GM18499 (cell line): ENCODE measurements at regions not wholly inside any gene's neighbourhood (a gene's known extent, or its start where the extent isn't known, plus 50 kb on each side); places are given as distances from the start of the nearest gene placed in this dataset.

Source experiments
- ATAC-seq: cut with Tn5 transposase; IDR thresholded peaks from one replicate; pipeline ENCODE4 v1.9.1; 2021; ENCODE audit warnings: moderate number of reproducible peaks; ENCODE audit not compliant: insufficient read depth, unreplicated experiment

DNA sequence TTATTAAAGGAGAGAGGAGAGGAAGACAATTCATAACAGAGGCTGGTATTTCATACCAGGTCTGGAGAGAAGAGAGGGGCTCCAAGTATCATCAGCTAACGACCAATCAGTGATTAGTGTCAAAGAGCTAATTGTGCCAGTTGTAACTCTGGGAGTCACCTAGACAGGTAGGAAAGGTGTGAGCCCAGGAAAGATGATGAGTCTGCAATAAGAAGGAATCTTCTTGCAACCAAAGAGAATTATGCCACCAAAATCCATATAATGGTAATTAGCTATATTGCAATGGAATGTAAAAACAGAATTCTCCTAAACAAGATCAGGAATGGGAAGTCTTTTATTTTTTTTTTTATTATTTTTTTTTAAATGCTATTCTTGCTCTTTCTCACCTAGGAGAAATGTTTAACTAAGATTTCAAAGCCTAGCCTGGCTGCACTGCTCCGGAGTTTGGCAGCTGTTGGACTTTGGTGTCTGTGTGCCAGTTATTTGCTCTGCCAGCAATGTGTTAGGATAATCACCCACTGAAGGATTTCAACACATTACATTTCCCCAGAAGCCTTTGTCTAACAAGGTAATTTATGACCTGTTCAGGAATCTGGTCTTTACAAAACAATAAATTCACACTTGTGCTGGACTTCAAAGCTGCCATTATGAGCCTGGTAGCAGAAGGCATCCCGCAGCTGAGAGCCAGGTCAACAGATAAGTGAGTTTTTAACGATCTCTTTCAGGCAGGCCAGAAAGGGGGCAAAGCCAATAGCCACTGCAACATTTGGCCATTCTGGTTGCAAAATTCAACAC lies 89.4 kb downstream of the FOXB1 start:
- ATAC-seq = no peak

DNA sequence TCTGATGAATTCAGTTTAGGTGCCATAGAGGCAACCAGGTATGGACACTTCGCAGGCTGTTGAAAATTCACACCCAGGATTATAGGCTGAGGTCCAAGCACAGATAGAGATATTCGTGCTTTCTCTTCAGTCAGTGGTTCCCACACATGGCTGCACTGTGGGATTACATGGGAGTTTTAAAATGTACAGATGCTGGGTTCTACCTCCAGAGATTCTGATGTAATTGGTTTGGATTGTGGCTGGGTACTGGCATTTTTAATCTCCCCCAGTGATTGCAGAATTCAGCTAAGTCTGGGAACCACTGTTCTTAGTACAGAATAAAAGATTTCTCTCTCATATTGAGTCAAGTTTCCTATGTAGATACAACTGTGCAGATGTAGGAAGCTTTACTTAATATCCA lies 91.6 kb downstream of the FOXB1 start:
- ATAC-seq = no peak

DNA sequence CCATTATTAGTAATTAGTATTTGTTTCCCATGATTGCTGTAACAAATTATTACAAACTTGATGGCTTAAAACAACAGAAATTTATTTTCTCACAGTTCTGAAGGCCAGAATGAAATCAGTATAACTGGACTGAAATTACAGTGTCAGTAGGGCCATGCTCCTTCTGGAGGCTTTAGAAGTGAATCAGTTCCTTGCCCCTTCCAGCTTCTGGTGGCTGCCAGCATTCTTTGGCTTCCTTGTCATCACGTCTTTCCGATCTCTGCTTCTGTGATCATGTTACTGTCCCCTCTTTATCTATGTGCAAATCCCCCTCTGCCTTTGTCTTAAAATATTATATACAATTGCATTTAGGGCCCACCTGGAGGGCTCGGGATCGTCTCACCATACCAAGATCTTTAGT lies 92.0 kb downstream of the FOXB1 start:
- ATAC-seq = no peak

DNA sequence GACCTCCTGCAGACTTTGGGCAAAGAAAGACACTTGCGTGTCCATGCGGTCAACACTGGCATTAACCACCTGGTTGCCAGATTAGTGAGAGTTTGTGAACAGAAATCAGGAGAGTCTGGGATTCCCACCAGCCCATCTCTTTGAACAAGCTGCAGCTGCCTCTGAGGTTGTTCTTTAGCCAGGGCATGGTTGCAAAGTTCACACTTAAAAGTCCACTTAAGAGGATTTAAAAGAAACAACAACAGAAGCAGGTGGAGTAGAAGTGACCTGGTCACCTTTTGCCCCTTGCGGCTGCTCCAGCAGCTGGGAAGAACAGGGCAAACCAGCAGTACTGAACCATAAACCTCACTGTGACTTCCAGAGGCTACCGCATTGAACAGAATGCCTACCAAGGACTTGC lies 97.3 kb downstream of the FOXB1 start:
- ATAC-seq = no peak

DNA sequence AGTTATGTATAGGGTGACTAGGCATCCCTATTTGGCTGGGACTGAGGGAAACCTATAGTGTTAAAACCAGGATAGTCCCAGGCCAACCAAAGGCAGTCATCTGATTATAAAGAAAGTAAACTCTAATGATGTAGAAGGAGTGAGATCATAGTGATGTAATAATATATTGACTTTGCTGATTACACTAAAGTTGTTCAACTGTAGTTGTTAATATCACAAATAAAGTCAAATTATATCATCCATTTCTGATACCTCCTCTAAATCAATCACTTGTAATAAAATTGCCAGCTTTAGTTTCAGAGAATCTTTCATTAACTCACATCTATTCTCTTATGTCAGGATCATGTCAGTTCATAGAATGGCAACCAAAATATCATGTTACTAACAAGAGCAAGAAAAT lies 98.6 kb downstream of the FOXB1 start:
- no peak for ATAC-seq

DNA sequence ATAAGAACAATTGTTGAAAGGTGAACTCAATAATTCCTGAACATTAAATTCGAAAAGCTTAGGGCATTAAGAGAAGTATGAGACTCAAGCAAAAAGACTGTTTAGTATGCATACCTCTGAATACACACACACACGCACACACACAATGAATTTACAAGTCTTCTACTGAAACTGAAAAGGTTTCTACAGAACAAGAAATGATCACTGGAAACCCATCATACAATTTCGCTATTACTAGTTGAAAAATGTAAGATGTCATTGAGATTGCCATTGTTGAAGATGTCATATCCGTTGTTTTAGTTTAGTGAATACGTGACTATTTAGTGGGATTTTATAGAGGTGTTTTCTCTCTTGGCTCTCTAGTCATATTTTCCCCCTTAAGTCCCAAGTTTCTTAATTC lies 106.8 kb downstream of the FOXB1 start:
- ATAC-seq = no peak

DNA sequence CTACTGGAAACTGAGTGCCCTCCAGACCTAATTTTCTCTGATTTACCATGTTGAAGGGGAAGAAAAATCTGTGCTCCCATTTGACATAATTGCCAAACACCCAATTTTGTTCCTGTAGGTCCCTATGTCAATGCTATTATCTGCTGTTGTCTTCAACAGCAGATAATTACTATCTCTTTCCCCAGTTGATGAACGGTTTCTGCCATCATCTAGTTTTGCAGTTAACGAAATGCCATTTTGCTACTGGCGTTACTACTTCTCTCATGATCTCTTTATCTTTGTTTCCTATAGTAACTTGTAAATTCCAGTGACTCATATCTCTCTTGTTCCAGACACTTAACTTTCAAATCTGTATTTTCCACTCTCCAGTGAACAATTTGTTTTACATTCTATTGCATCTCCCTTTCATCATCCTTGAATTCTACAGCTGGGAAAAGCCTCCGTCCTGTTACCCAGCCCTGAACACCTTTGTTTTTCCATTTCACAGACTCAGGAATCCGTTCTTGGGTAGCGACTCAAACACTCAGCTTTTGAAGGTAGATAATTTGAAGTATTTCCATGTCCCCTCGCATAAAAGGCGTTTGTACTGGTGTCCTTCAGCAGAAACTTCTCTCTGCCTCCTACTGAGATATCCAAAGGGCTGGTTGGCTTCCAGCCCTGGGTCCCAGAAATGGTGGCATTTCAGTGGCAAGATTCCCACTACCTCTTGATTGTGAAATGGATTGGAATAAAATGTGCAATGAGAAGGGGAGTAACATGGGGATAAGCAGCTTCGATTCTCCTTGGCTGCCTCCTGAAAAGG lies 111.7 kb downstream of the FOXB1 start:
- no peak for ATAC-seq

DNA sequence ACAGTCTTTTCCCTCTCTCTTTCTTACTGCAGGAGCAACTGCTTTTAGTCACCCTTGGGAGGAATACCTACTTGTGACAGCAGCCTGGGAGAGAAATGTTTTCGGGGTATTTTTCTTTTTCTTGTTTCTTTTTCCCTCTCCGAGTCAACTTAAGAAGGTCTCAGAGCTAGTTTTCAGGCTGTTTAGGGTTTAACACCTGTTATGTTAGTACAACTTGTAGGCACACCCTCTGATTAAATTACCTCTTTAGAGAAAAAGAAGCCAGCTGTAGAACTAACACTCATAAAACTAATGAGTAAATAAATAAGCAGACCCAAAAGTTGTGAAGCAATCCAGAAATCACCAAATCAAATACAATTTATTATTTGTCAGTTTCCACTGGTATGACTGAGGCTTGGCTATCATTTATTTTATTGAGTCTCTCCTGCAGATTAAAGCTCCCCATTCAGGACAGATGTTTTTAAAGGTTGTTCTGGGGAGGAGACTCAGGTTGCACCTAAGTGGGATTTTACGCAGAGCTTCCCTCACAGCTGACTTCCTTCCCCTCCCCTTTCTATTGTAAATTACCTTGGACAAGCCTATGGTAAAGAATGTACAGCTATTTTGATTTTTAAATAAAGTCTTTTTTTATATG lies 112.5 kb downstream of the FOXB1 start:
- ATAC-seq = no peak

DNA sequence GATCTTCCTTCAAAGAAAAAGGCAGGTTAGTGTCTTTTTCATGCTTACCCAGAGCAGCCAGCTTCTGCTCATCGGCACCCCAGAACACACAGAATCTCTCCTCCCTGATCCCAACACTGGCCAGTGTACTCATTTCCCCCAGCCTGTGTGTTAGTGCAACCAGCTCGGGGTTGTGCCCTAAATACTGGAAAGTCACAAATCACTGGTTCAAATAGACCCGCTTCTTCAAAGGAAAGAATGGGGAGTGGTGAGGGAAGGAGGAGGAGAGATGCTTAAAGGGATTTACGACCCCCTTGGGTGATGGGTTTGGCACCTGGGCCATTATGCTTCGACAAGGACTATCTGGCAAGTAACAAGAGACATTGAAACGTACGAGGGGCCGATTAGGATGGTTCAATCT lies 114.0 kb downstream of the FOXB1 start:
- ATAC-seq = no peak

DNA sequence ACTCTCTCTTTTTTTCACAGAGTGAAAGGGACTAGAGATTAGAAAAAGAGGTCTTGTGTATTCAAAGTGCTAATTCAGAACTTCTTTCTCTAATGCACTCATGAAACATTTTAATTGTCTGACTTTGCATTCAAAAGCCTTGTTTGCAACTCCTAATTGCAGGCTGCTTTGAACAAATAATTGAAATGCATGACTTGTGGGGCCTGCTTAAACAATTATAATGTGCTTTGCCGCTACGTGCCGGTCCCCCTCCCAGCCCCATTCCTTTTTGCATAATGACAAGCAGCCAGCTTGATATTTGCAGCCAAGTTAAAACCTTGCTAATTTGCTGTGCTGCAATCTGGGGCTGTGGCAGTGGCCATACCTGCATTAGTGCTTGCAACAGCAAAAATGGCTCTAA lies 114.5 kb downstream of the FOXB1 start:
- no peak for ATAC-seq

DNA sequence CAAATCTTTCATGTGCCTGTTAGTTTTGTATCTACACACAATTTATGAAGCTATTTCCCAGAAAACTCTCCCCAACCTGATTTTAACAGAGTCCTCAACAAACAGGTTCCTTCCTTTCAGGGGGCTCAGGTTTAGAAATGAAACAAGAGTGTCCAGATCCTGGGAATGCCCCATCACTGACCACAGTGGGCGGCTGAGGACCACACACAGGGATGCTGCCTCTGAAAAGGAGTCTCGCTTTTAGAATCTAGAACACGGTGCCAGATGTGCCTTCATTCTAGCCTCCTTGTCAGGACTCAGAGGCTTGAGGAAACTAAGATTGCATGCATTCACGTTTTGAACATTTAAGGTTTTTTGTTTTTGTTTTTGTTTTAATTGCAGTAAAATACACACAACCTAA lies 115.0 kb downstream of the FOXB1 start:
- ATAC-seq = no peak

DNA sequence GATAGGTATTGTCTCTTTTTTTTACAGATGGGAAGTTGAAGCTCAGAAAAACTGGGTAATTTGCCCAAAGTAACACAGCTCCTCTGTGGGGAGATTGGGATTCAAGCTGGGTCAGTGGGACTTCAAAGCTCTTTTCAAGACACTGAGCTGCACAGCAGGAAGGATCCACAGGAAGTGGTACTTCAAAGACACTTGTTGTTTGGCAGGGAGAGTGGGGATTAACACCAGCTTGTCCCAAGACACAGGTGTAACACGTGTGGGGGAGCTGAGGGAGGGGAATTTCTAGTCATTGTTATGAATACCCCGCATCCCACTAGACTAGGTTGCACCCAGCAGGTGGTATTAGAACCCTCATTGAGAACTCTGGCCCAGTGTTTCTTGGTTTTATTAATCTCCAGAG lies 116.0 kb downstream of the FOXB1 start:
- no peak for ATAC-seq

DNA sequence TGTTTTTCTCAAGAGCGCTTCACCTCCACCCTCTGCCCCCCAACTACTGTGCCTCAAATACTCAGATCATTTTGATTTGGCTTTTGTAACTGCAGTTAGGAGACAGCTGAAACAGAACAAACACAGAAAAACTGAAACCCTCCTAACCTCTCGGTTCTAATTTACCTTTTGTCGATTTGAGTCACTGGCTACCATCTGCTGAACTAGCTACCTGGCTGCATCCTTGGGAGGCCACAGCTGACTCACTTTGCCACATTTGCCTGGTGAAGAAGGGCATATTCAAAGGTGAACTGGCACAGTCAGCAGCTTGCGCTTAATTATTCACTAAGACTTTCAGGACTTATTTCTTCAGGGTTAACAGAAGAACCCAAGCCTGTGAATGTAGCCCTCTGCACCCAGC lies 117.7 kb downstream of the FOXB1 start:
- no peak for ATAC-seq

DNA sequence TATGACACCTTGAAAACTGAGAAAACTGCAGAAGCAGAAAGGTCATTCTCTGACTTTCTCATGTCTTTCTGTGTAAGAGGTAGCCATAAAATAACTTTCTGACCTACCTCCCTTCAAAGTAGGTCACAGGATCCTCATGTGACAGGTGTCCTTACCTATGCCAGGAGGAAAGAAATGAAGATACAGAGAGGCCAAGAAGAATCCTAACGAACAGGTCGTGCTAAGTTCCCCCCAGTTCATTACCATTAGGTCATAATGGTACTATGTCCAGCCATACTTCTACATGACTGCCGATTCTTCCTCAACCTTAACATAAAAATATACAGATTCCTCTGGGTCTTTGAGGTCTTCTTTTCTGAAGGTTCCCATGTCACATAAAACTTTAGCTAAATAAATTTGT lies 118.6 kb downstream of the FOXB1 start:
- ATAC-seq = no peak

DNA sequence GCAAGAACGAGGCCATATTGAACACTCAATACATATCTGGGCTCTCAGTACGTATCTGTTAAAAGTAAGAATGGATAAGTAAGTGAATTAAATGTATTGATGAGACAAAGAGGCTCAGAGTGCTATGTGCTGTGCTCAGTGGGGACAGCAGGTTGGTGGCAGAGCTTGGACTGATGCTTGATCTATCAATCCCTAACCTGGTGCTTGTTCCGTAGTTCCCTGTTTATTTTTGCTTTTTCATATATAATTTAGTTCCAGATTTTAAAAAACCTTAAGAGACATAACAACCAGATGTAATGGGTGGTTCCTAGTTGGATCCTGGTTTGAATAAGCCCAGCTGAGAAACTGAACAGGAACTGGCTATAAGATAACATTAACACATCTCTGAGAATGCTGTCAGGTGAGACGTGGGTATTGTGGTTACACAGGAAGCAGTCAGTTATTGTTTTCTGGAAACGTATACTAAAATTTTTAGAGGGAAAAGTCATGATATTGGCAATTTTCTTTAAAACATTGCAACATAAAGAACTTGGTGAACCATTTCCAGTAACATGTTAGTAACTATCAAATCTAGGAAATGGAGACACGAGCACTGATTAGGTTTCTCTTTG lies 120.5 kb downstream of the FOXB1 start:
- ATAC-seq = no peak

DNA sequence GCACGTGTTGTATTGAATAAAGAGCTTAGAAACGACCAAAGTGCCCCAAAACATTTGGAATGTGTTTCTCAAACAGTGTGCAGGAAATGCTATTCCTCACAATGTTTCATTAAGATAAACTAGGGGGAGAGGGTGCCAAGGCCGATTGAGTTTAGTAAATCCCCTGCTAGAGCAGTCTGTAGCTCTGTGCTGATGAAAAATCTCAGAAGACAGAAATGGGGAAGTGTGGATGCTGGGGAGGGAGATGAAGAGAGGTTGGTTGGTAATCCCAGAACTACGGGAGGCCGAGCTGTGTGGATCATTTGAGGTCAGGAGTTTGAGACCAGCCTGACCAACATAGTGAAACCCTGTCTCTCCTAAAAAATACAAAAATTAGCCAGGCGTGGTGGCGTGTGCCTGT lies 121.2 kb downstream of the FOXB1 start:
- no peak for ATAC-seq

DNA sequence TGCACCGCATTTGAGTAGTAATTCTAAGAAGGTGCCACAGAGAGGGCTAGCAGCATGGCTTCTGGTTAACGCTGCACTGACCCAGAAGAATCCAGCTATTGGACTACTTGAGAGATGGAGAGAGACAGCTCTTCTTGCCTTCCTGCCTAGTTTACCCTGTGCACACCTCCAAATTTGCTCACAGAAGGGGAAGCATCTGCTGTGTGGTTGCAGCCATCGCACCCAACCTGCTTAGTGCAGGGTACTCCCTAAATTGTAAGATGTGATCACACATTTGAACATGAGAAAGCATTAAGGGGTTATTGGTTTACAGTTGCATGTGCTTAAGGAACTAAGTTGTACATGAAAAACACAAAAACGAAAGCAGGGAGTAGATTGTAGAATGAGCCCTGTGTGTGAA lies 122.1 kb downstream of the FOXB1 start:
- no peak for ATAC-seq

DNA sequence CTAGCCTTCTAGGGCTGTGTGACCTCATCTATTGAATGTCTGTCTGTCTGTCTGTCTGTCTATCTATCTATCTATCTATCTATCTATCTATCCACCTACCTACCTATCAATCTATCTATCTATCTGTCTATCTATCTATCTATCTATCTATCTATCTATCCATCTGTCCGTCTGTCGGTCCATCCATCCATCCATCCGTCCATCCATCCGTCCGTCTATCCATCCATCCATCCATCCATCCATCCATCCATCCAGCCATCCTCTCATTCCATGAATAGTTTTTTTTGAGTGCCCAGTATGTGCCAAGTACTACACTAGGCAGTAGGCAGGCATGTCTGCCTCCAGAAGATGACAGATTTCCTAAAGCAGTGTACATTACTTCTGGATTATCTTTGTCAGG lies 122.5 kb downstream of the FOXB1 start:
- ATAC-seq = no peak

DNA sequence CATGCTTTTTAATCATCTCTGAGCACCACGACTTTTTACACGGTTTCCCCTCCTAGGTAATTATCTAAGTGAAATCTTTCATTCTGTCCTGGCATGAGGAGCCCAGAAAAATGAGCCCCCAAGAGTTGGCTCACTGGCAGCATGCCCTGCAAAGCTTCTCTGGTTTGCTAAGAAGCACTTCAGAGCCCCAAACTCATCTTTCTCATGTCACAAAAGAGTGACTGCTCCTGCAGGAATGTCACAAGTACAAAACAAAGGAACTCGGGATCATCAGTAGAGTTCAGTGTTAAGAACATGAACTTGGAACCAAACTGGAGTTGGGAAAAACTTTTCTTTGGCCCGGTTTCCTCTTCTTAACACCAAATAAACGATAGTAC lies 123.9 kb downstream of the FOXB1 start:
- ATAC-seq = no peak

DNA sequence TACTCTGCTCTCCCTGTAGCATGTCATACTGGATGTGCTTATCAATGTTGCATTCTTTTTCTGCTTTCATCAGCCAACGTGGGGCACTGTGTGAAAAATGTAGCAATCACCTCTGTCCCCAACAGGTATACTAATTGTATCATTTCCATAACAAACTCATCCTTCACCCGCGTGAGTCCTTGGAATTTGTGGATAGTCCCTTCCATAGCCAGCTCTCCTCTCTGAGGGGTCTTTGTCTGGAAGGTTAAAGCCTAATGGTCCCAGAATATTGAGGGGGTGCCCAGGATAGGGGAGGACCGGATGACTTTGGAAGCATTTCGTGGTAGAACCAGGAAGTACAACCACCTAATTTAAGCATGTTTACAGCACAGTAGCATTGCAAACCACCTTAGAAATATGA lies 124.6 kb downstream of the FOXB1 start:
- ATAC-seq = no peak

DNA sequence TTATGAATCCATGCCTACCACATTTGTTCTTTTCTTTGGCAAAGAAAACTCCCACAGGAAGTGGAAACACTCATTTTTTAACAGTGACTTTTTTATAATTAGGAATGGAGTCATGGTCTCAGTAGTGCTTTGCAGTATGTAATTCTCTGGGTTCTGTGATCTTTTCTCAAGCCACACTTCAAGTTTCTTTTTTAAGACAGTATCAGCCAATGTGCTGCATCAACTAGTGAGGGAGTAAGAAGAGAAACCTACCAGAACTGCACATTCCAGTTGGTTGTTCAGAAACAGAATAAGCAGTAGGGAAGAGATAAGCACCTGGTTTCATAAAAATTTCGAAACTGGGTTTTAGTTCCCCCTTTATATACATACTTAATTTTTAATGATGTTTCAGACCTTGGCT lies 126.3 kb downstream of the FOXB1 start:
- ATAC-seq = no peak
